ENCODE measurements at regions not wholly inside any gene's neighbourhood (a gene's known extent, or its start where the extent isn't known, plus 50 kb on each side); places are given as distances from the start of the nearest gene placed in this dataset.

- DNase-seq: peak; percentile 20
Observed at GRCh38 chr12:111174251-111174960, 194.5 kb downstream of the PHETA1 start.

- DNase-seq: no peak
Observed at GRCh38 chr12:111173836-111174235, 195.1 kb downstream of the PHETA1 start.

GRCh38 chr12:111173391-111173790, 195.5 kb downstream of the PHETA1 start:
- DNase-seq: no peak

GRCh38 chr12:111172786-111173185, 196.1 kb downstream of the PHETA1 start:
- no peak for DNase-seq

GRCh38 chr12:111171832-111172231, 197.1 kb downstream of the PHETA1 start:
- DNase-seq: no peak

- no peak for DNase-seq
Observed at GRCh38 chr12:111171345-111171744, 197.6 kb downstream of the PHETA1 start.

GRCh38 chr12:111170543-111170942, 198.4 kb downstream of the PHETA1 start:
- no peak for DNase-seq

GRCh38 chr12:111169456-111169855, 199.4 kb downstream of the PHETA1 start:
- DNase-seq: no peak

GRCh38 chr12:111169032-111169431, 199.9 kb downstream of the PHETA1 start:
- DNase-seq: no peak

- no peak for DNase-seq
Observed at GRCh38 chr12:111168009-111168900, 200.6 kb downstream of the PHETA1 start.

GRCh38 chr12:111166779-111167540, 201.9 kb downstream of the PHETA1 start:
- DNase-seq: no peak

- no peak for DNase-seq
Observed at GRCh38 chr12:111164833-111165525, 203.9 kb downstream of the PHETA1 start.

GRCh38 chr12:111163422-111163821, 205.5 kb downstream of the PHETA1 start:
- no peak for DNase-seq

GRCh38 chr12:111161898-111162297, 207.0 kb downstream of the PHETA1 start:
- no peak for DNase-seq

- no peak for DNase-seq
Observed at GRCh38 chr12:111160350-111161241, 208.3 kb downstream of the PHETA1 start.

GRCh38 chr12:111158992-111159391, 209.9 kb downstream of the PHETA1 start:
- DNase-seq: no peak

- no peak for DNase-seq
Observed at GRCh38 chr12:111157486-111157885, 211.4 kb downstream of the PHETA1 start.

GRCh38 chr12:111156304-111156703, 212.6 kb downstream of the PHETA1 start:
- DNase-seq: no peak

- DNase-seq: no peak
Observed at GRCh38 chr12:111155521-111155920, 213.4 kb downstream of the PHETA1 start.

- no peak for DNase-seq
Observed at GRCh38 chr12:111155020-111155419, 213.9 kb downstream of the PHETA1 start.

- no peak for DNase-seq
Observed at GRCh38 chr12:111154147-111154834, 214.6 kb downstream of the PHETA1 start.

Measured in dermis blood vessel endothelial cell (primary cell).